Activated B cell treated with CpG ODN at 0.5 μM for 24 hours (primary cell): ENCODE measurements at regions not wholly inside any gene's neighbourhood (a gene's known extent, or its start where the extent isn't known, plus 50 kb on each side); places are given as distances from the start of the nearest gene placed in this dataset.

Source experiments
- ATAC-seq: fragments of 200-7000 bp; cut with Tn5 transposase; one replicate; pipeline ENCODE4 v1.10.0; 2021; ENCODE audit warnings: low read depth, mild to moderate bottlenecking, moderate library complexity
- CTCF ChIA-PET: fragments of 350-600 bp; sonication (Branson Sonifier 250); formaldehyde crosslinking; loops from one replicate; lab custom pipeline; 2021; ENCODE audit warnings: antibody characterized with exemption; lab: Charles Lee
- POLR2A ChIA-PET: fragments of 350-600 bp; sonication (Branson Sonifier 250); formaldehyde crosslinking; loops from one replicate; lab custom pipeline; 2021; ENCODE audit warnings: antibody characterized with exemption; lab: Charles Lee
- DNase-seq: peaks from one replicate; pipeline ENCODE4 v3.0.0; 2022
- H3K27ac Mint-ChIP-seq: one replicate; pipeline ENCODE4 v1.8.0; 2020; ENCODE audit warnings: mixed read lengths
- H3K27me3 Mint-ChIP-seq: one replicate; pipeline ENCODE4 v1.8.0; 2021; ENCODE audit warnings: mixed read lengths
- H3K36me3 Mint-ChIP-seq: one replicate; pipeline ENCODE4 v1.8.0; 2021; ENCODE audit warnings: low read depth, mixed read lengths
- H3K4me1 Mint-ChIP-seq: one replicate; pipeline ENCODE4 v1.8.0; 2021; ENCODE audit warnings: mixed read lengths
- H3K4me3 Mint-ChIP-seq: one replicate; pipeline ENCODE4 v1.8.0; 2020; ENCODE audit warnings: mild to moderate bottlenecking, mixed read lengths
- H3K9me3 Mint-ChIP-seq: one replicate; pipeline ENCODE4 v1.8.0; 2020; ENCODE audit warnings: mixed read lengths
- CTCF ChIP-seq: fragments of 200-600 bp; IDR thresholded peaks from one replicate; pipeline ENCODE4 v1.8.0; 2022; ENCODE audit warnings: antibody characterized with exemption, mild to moderate bottlenecking
- intact Hi-C: fragments of 100-400 bp; cut with micrococcal nuclease; formaldehyde crosslinking; loops from one replicate; pipeline ENCODE4 v1.15.1; 2024

- ATAC-seq (no peak), DNase-seq (no peak)
- no peaks in the 10 kb centered on the region for H3K4me1 Mint-ChIP-seq
- no peak for TF ChIP-seq CTCF
- intact Hi-C loops, result no loop called here
- H3K4me3 Mint-ChIP-seq, result no peak overlapping the region
- H3K27ac Mint-ChIP-seq, result no peak overlapping the region
- no peaks in the 10 kb centered on the region for H3K9me3 Mint-ChIP-seq
- no peaks in the 10 kb centered on the region for H3K36me3 Mint-ChIP-seq
- ChIA-PET POLR2A (no interaction called here), CTCF (no interaction called here)
- peaks cover 2% of the 10 kb centered on the region for H3K27me3 Mint-ChIP-seq
Measured at GRCh38 chr10:23869996-23870395, 338.9 kb upstream of the KIAA1217 start.

- H3K27ac Mint-ChIP-seq, result no peak overlapping the region
- no peak overlapping the region for H3K4me3 Mint-ChIP-seq
- H3K4me1 Mint-ChIP-seq, result no peaks in the 10 kb centered on the region
- no peaks in the 10 kb centered on the region for H3K9me3 Mint-ChIP-seq
- intact Hi-C loops, result no loop called here
- peaks cover 2% of the 10 kb centered on the region for H3K27me3 Mint-ChIP-seq
- POLR2A ChIA-PET, result no interaction called here
- H3K36me3 Mint-ChIP-seq, result no peaks in the 10 kb centered on the region
- no peak for TF ChIP-seq CTCF
- DNase-seq (no peak), ATAC-seq (no peak)
- CTCF ChIA-PET, result no interaction called here
Measured at GRCh38 chr10:23870651-23871610, 338.0 kb upstream of the KIAA1217 start.

GRCh38 chr10:23872290-23872689 lies 336.6 kb upstream of the KIAA1217 start:
- H3K4me1 Mint-ChIP-seq, result no peaks in the 10 kb centered on the region
- DNase-seq (no peak), ATAC-seq (no peak)
- H3K9me3 Mint-ChIP-seq, result no peaks in the 10 kb centered on the region
- ChIA-PET CTCF (no interaction called here), POLR2A (no interaction called here)
- H3K4me3 Mint-ChIP-seq, result no peak overlapping the region
- no peaks in the 10 kb centered on the region for H3K36me3 Mint-ChIP-seq
- H3K27me3 Mint-ChIP-seq, result peaks cover 2% of the 10 kb centered on the region
- no peak for TF ChIP-seq CTCF
- no peak overlapping the region for H3K27ac Mint-ChIP-seq
- intact Hi-C loops, result no loop called here

DNA sequence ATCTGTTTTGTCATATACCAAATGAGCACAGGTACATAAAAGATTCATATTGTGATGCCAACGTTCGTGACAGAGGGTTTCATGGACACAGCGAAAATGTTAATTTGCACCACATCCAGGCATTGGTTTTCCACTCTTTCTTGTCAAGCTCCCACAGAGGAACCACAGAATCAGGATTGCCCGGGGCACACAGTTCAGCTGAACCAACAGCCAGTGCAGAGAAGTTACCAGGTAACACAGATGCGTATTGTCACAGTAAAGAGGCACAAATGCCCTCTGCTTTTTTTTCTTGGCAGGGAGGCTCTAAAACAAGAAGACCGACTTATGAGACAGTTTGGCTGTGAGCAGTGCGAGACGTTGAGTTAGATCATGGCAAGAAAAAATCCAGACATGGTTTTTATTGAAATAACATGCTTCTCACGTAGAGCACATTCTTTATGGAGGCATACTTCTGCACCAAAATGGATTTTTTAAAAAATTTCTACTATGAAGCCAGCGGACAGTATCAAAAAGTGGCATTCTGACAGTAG lies 331.1 kb upstream of the KIAA1217 start:
- no peaks in the 10 kb centered on the region for H3K36me3 Mint-ChIP-seq
- ATAC-seq, result no peak
- ChIA-PET POLR2A (no interaction called here), CTCF (no interaction called here)
- intact Hi-C loops, result no loop called here
- no peaks in the 10 kb centered on the region for H3K4me1 Mint-ChIP-seq
- no peaks in the 10 kb centered on the region for H3K9me3 Mint-ChIP-seq
- H3K4me3 Mint-ChIP-seq, result no peak overlapping the region
- no peak for DNase-seq
- no peak for TF ChIP-seq CTCF
- no peaks in the 10 kb centered on the region for H3K27me3 Mint-ChIP-seq
- H3K27ac Mint-ChIP-seq, result no peak overlapping the region

GRCh38 chr10:23884670-23885069 lies 324.3 kb upstream of the KIAA1217 start:
- H3K4me3 Mint-ChIP-seq, result no peak overlapping the region

More at GRCh38 chr10:23884670-23885069, 324.3 kb upstream of the KIAA1217 start:
- Mint-ChIP-seq H3K9me3 (no peaks in the 10 kb centered on the region), H3K4me1 (no peaks in the 10 kb centered on the region), H3K27me3 (no peaks in the 10 kb centered on the region), H3K27ac (no peak overlapping the region), H3K36me3 (no peaks in the 10 kb centered on the region)
- POLR2A ChIA-PET, result no interaction called here
- intact Hi-C loops, result no loop called here
- DNase-seq, result no peak
- ATAC-seq, result no peak
- CTCF ChIA-PET, result no interaction called here
- TF ChIP-seq CTCF, result no peak
